H1 (cell line): ENCODE measurements at regions not wholly inside any gene's neighbourhood (a gene's known extent, or its start where the extent isn't known, plus 50 kb on each side); places are given as distances from the start of the nearest gene placed in this dataset.

ENCODE experiments used
- CTCF ChIA-PET: fragments of 300-600 bp; sonication (Branson Sonifier 250); formaldehyde crosslinking; loops from one replicate; lab custom pipeline; 2021; ENCODE audit not compliant: partially characterized antibody; lab: Charles Lee
- POLR2A ChIA-PET: fragments of 300-600 bp; sonication (Branson Sonifier 250); formaldehyde crosslinking; loops from one replicate; lab custom pipeline; 2021; ENCODE audit warnings: inconsistent platforms; ENCODE audit not compliant: partially characterized antibody; lab: Charles Lee
- DNase-seq, 2 experiments: peaks; one replicate each; pipeline versions ENCODE4 v3.0.0 to v3.0.0-alpha.2; 2010 to 2022; ENCODE audit warnings: low spot score in 2 of 2, low read depth in 1 of 2, mixed read lengths in 1 of 2
- FAIRE-seq: peaks from 2 replicates; lab custom pipeline; 2011; peaks lifted over from hg19 to GRCh38; lab: Jason Lieb, UNC
- H2AFZ ChIP-seq: 2 replicates; pipeline ENCODE4 v1.8.1; 2012; ENCODE audit warnings: low read length, inconsistent platforms
- H2AK5ac ChIP-seq: 2 replicates; pipeline ENCODE4 v1.6.1; 2013; ENCODE audit warnings: low read depth, low read length
- H2BK120ac ChIP-seq: replicated peaks from 2 replicates; pipeline ENCODE3; 2013; ENCODE audit warnings: low read depth, low read length, inconsistent platforms
- H2BK12ac ChIP-seq: 2 replicates; pipeline ENCODE4 v1.6.1; 2013; ENCODE audit warnings: low read depth, low read length
- H2BK15ac ChIP-seq: 2 replicates; pipeline ENCODE4 v1.6.1; 2013; ENCODE audit warnings: low read length
- H2BK20ac ChIP-seq: 2 replicates; pipeline ENCODE4 v1.6.1; 2013; ENCODE audit warnings: low read length
- H2BK5ac ChIP-seq: 2 replicates; pipeline ENCODE4 v1.6.1; 2013; ENCODE audit warnings: low read depth, low read length
- H3K14ac ChIP-seq: 2 replicates; pipeline ENCODE4 v1.6.1; 2013; ENCODE audit warnings: inconsistent platforms; ENCODE audit not compliant: insufficient read length
- H3K18ac ChIP-seq: 2 replicates; pipeline ENCODE4 v1.6.1; 2013; ENCODE audit warnings: low read length; ENCODE audit errors: extremely low read depth
- H3K23ac ChIP-seq: 2 replicates; pipeline ENCODE4 v1.6.1; 2013; ENCODE audit warnings: inconsistent platforms; ENCODE audit not compliant: insufficient read length
- H3K23me2 ChIP-seq: 2 replicates; pipeline ENCODE4 v1.6.1; 2013; ENCODE audit warnings: low read depth, low read length
- H3K27ac ChIP-seq: 2 replicates; pipeline ENCODE4 v1.6.1; 2011; ENCODE audit warnings: low read depth, low read length, inconsistent platforms
- H3K27me3 ChIP-seq, 4 experiments: replicated peaks in 1 of 4; 1 replicate in 1 of 4; 2 replicates in 3 of 4; pipeline versions ENCODE4 v1.6.1 to v1.8.1; 2011 to 2013; ENCODE audit warnings: low read length in 3 of 4, mild to moderate bottlenecking in 3 of 4, inconsistent platforms in 2 of 4, mixed read lengths in 2 of 4, moderate library complexity in 1 of 4; ENCODE audit not compliant: control insufficient read depth in 3 of 4, insufficient read depth in 3 of 4; ENCODE audit errors: extremely low read depth in 1 of 4
- H3K36me3 ChIP-seq, 4 experiments: 2 replicates each; pipeline versions ENCODE4 v1.6.1 to v1.8.1; 2011 to 2013; ENCODE audit warnings: mild to moderate bottlenecking in 4 of 4, low read length in 3 of 4, moderate library complexity in 2 of 4, control low read depth in 1 of 4, inconsistent platforms in 1 of 4; ENCODE audit not compliant: insufficient read depth in 4 of 4, control insufficient read depth in 2 of 4
- H3K4ac ChIP-seq: replicated peaks from 2 replicates; pipeline ENCODE3; 2013; ENCODE audit warnings: low read length, low read depth, mixed read lengths, inconsistent platforms; ENCODE audit not compliant: insufficient read length
- H3K4me1 ChIP-seq, 4 experiments: replicated peaks in 1 of 4; 1 replicate in 1 of 4; 2 replicates in 3 of 4; pipeline versions ENCODE4 v1.6.1 to v1.8.1; 2011 to 2013; ENCODE audit warnings: low read length in 3 of 4, inconsistent platforms in 2 of 4, mixed read lengths in 1 of 4; ENCODE audit not compliant: insufficient read depth in 4 of 4, control insufficient read depth in 3 of 4
- H3K4me2 ChIP-seq, 2 experiments: 2 replicates each; pipeline versions ENCODE4 v1.6.1 to v1.8.1; 2011 to 2013; ENCODE audit warnings: low read depth in 2 of 2, low read length in 2 of 2, control low read depth in 1 of 2, inconsistent platforms in 1 of 2, mild to moderate bottlenecking in 1 of 2; ENCODE audit not compliant: insufficient read depth in 1 of 2
- H3K4me3 ChIP-seq, 4 experiments: fragments of 200-600, 300-600 bp in 1 of 4; sonication (generic), shearing (Covaris generic), sonication (Bioruptor Twin) in 1 of 4; 2 replicates each; pipeline versions ENCODE4 v1.5.1 to v1.8.1; 2011 to 2016; ENCODE audit warnings: low read length in 4 of 4, low read depth in 3 of 4, control low read depth in 2 of 4, inconsistent platforms in 2 of 4, mild to moderate bottlenecking in 2 of 4, mixed read lengths in 1 of 4, moderate library complexity in 1 of 4; ENCODE audit not compliant: insufficient read depth in 2 of 4; ENCODE audit errors: extremely low read depth in 1 of 4
- H3K56ac ChIP-seq: replicated peaks from 2 replicates; pipeline ENCODE3; 2013; ENCODE audit warnings: low read depth, mild to moderate bottlenecking, mixed read lengths, low read length, inconsistent platforms; ENCODE audit not compliant: insufficient read length
- H3K79me1 ChIP-seq: 2 replicates; pipeline ENCODE4 v1.6.1; 2013; ENCODE audit warnings: low read depth, low read length, control low read depth
- H3K79me2 ChIP-seq, 2 experiments: 2 replicates each; pipeline versions ENCODE4 v1.6.1 to v1.8.1; 2012 to 2013; ENCODE audit warnings: low read length in 2 of 2, mild to moderate bottlenecking in 2 of 2, inconsistent platforms in 1 of 2; ENCODE audit not compliant: insufficient read depth in 2 of 2, control insufficient read depth in 1 of 2
- H3K9ac ChIP-seq, 4 experiments: replicated peaks in 1 of 4; 1 replicate in 1 of 4; 2 replicates in 3 of 4; pipeline versions ENCODE4 v1.6.1 to v1.8.1; 2011 to 2013; ENCODE audit warnings: low read depth in 3 of 4, low read length in 3 of 4, control low read depth in 2 of 4, mild to moderate bottlenecking in 2 of 4, moderate library complexity in 2 of 4, inconsistent platforms in 1 of 4; ENCODE audit errors: extremely low read depth in 1 of 4
- H3K9me3 ChIP-seq, 2 experiments: 2 replicates each; pipeline versions ENCODE4 v1.6.1 to v1.8.1; 2012 to 2013; ENCODE audit warnings: mild to moderate bottlenecking in 2 of 2, moderate library complexity in 2 of 2, control low read depth in 1 of 2, inconsistent platforms in 1 of 2, low read depth in 1 of 2, low read length in 1 of 2, mixed read lengths in 1 of 2; ENCODE audit not compliant: insufficient read depth in 2 of 2
- H4K20me1 ChIP-seq, 2 experiments: replicated peaks in 1 of 2; 2 replicates each; pipeline versions ENCODE3 to v1.8.1; 2011 to 2013; ENCODE audit warnings: inconsistent platforms in 2 of 2, low read length in 2 of 2, mild to moderate bottlenecking in 1 of 2; ENCODE audit not compliant: insufficient read depth in 2 of 2, control insufficient read depth in 1 of 2
- H4K5ac ChIP-seq: 2 replicates; pipeline ENCODE4 v1.6.1; 2013; ENCODE audit warnings: low read length, low read depth, mixed read lengths, inconsistent platforms; ENCODE audit not compliant: insufficient read length
- H4K8ac ChIP-seq: 2 replicates; pipeline ENCODE4 v1.8.0; 2013; ENCODE audit warnings: mild to moderate bottlenecking, moderate library complexity, low read length, inconsistent platforms; ENCODE audit not compliant: insufficient read depth; ENCODE audit errors: extremely low read depth
- H4K91ac ChIP-seq: replicated peaks from 2 replicates; pipeline ENCODE3; 2013; ENCODE audit warnings: low read length, mixed read lengths, inconsistent platforms; ENCODE audit not compliant: insufficient read length
- E2F6 ChIP-seq: IDR thresholded peaks from 2 replicates; pipeline ENCODE4 v1.6.1; 2012; ENCODE audit warnings: inconsistent platforms
- GTF2F1 ChIP-seq: IDR thresholded peaks from 2 replicates; pipeline ENCODE4 v1.6.1; 2012; ENCODE audit warnings: low read depth, low read length, improper control_type of control experiment, borderline replicate concordance
- NANOG ChIP-seq: IDR thresholded peaks from 2 replicates; pipeline ENCODE4 v1.6.1; 2011; ENCODE audit warnings: low read length, low read depth, mild to moderate bottlenecking, inconsistent platforms; ENCODE audit not compliant: insufficient read depth, poor library complexity, severe bottlenecking
- PHF8 ChIP-seq: fragments of 200-600 bp; sonication (generic); conservative IDR thresholded peaks from 2 replicates; pipeline ENCODE4 v1.7.1; 2012; ENCODE audit warnings: low read depth, mild to moderate bottlenecking, inconsistent platforms, low read length, moderate library complexity
- POLR2AphosphoS5 ChIP-seq: IDR thresholded peaks from 2 replicates; pipeline ENCODE4 v1.6.1; 2011; ENCODE audit warnings: low read depth, low read length
- RBBP5 ChIP-seq: IDR thresholded peaks from 2 replicates; pipeline ENCODE4 v1.7.1; 2012; ENCODE audit warnings: low read depth, mild to moderate bottlenecking, inconsistent platforms, low read length, moderate library complexity, borderline replicate concordance
- SAP30 ChIP-seq: fragments of 300-600 bp; sonication (generic); IDR thresholded peaks from 2 replicates; pipeline ENCODE4 v1.7.1; 2012; ENCODE audit warnings: low read length, moderate library complexity, mild to moderate bottlenecking, inconsistent platforms; ENCODE audit not compliant: insufficient read depth, insufficient replicate concordance
- SP1 ChIP-seq: IDR thresholded peaks from 2 replicates; pipeline ENCODE4 v1.6.1; 2011; ENCODE audit warnings: low read depth, low read length
- SP4 ChIP-seq: IDR thresholded peaks from 2 replicates; pipeline ENCODE4 v1.6.1; 2012; ENCODE audit warnings: low read length, inconsistent platforms
- SUZ12 ChIP-seq: fragments of 200-600 bp; sonication (generic); IDR thresholded peaks from 2 replicates; pipeline ENCODE4 v1.6.1; 2012; ENCODE audit warnings: mild to moderate bottlenecking, inconsistent platforms, low read length, moderate library complexity, mixed read lengths
- TAF7 ChIP-seq: optimal IDR thresholded peaks from 2 replicates; pipeline ENCODE3; 2011; ENCODE audit warnings: low read depth, mild to moderate bottlenecking, inconsistent platforms, low read length, moderate library complexity, borderline replicate concordance
- TBP ChIP-seq: IDR thresholded peaks from 2 replicates; pipeline ENCODE4 v1.6.1; 2011; ENCODE audit warnings: low read depth, low read length, improper control_type of control experiment
- TCF12 ChIP-seq: IDR thresholded peaks from 2 replicates; pipeline ENCODE4 v1.6.1; 2011; ENCODE audit warnings: low read depth, mild to moderate bottlenecking, low read length
- TEAD4 ChIP-seq: IDR thresholded peaks from 2 replicates; pipeline ENCODE4 v1.6.1; 2012; ENCODE audit warnings: low read depth, low read length, inconsistent platforms, mixed read lengths
- WGBS, 2 experiments: shearing (Covaris generic) in 1 of 2; methylation state at CpG; one replicate each; pipeline versions ENCODE4 v1.1.6 to v1.1.7; 2013 to 2015; ENCODE audit warnings: low lambda C conversion rate in 2 of 2, mixed read lengths in 2 of 2, inconsistent platforms in 1 of 2, low coverage in 1 of 2, missing lambda C conversion rate in 1 of 2; ENCODE audit not compliant: insufficient replicate concordance in 2 of 2, insufficient coverage in 1 of 2, insufficient read length in 1 of 2; ENCODE audit errors: extremely low coverage in 1 of 2, missing lambda C conversion rate in 1 of 2; 5-methylcytosine and 5-hydroxymethylcytosine counted together

GRCh38 chr5:117336208-117336607 is 761.6 kb upstream of the SEMA6A start:
- ChIA-PET CTCF (no interaction called here), POLR2A (no interaction called here)
- Histone ChIP-seq H3K4me3 (no peak overlapping the region), H2BK12ac (no peak overlapping the region), H3K79me2 (no peaks in the 10 kb centered on the region), H4K8ac (no peak overlapping the region), H4K5ac (no peak overlapping the region), H3K18ac (no peak overlapping the region), H3K36me3 (no peaks in the 10 kb centered on the region), H2BK5ac (no peak overlapping the region), H4K20me1 (no peaks in the 10 kb centered on the region), H4K91ac (no peak overlapping the region), H3K14ac (no peak overlapping the region), H3K23me2 (no peaks in the 10 kb centered on the region), H3K4me2 (no peak overlapping the region), H2BK20ac (no peak overlapping the region), H2AK5ac (no peak overlapping the region), H3K4ac (no peak overlapping the region), H3K23ac (no peak overlapping the region), H2BK120ac (no peak overlapping the region), H3K9ac (no peak overlapping the region), H3K27ac (no peak overlapping the region), H2BK15ac (no peak overlapping the region), H3K56ac (no peak overlapping the region), H2AFZ (no peak overlapping the region), H3K4me1 (no peaks in the 10 kb centered on the region), H3K9me3 (peaks cover 0 to 6% of the 10 kb centered on the region in 2 experiments; a peak in 1 of 4 replicates), H3K79me1 (no peaks in the 10 kb centered on the region), H3K27me3 (no peaks in the 10 kb centered on the region)
- WGBS, 2 experiments, result 96% methylated on average over 3 of the region's 3 CpGs; no CpG with 5 or more reads in 1 of the 2 experiments
- FAIRE-seq (no peak), DNase-seq (no peak)
- TF ChIP-seq NANOG (no peak), TEAD4 (no peak), GTF2F1 (no peak), PHF8 (no peak), POLR2AphosphoS5 (no peak), TCF12 (no peak), E2F6 (no peak), TAF7 (no peak), SP1 (no peak), SP4 (no peak), RBBP5 (no peak), SUZ12 (no peak), SAP30 (no peak), TBP (no peak)
